ENCODE measurements at regions not wholly inside any gene's neighbourhood (a gene's known extent, or its start where the extent isn't known, plus 50 kb on each side); places are given as distances from the start of the nearest gene placed in this dataset.

- WGBS (ENCODE audit: extremely low coverage, insufficient coverage, low lambda C conversion rate), result no CpG with 5 or more reads among the region's 2 CpGs
- H3K27ac ChIP-seq (ENCODE audit: low read depth, low read length), result no peak overlapping the region
Observed at GRCh38 chr3:28867836-28868235, 413.0 kb upstream of the RBMS3 start.

GRCh38 chr3:28868897-28869296 is 412.0 kb upstream of the RBMS3 start:
- H3K4ac ChIP-seq (ENCODE audit: low read depth, low read length), result no peak overlapping the region
- H3K36me3 ChIP-seq (ENCODE audit: control insufficient read depth, insufficient read depth, low read length), result no peaks in the 10 kb centered on the region
- WGBS (ENCODE audit: extremely low coverage, insufficient coverage, low lambda C conversion rate), result 100% methylated on average over 1 of the region's 2 CpGs
- no peak overlapping the region for H3K23ac ChIP-seq (ENCODE audit: low read length)
- no peak overlapping the region for H3K4me3 ChIP-seq (ENCODE audit: low read length)
- no peak overlapping the region for H3K18ac ChIP-seq (ENCODE audit: low read length)
- no peak for DNase-seq
- H2BK15ac ChIP-seq (replicated peaks; ENCODE audit: low read depth), result no peak overlapping the region
- no peaks in the 10 kb centered on the region for H3K27me3 ChIP-seq (ENCODE audit: insufficient read depth, low read length, poor library complexity)
- H3K9ac ChIP-seq (ENCODE audit: low read length), result no peak overlapping the region
- H3K79me1 ChIP-seq (ENCODE audit: low read length), result no peaks in the 10 kb centered on the region
- no peak overlapping the region for H2BK120ac ChIP-seq (ENCODE audit: low read depth, low read length)
- no peak overlapping the region for H4K8ac ChIP-seq (ENCODE audit: low read depth, low read length)
- H3K4me2 ChIP-seq (ENCODE audit: low read length), result no peak overlapping the region
- H3K79me2 ChIP-seq (ENCODE audit: control insufficient read depth, insufficient read depth, low read length), result no peaks in the 10 kb centered on the region
- no peak overlapping the region for H3K56ac ChIP-seq (ENCODE audit: low read length)
- no peak overlapping the region for H3K27ac ChIP-seq (ENCODE audit: low read depth, low read length)
- no peak overlapping the region for H2BK5ac ChIP-seq (ENCODE audit: low read length)
- H3K4me1 ChIP-seq (ENCODE audit: control insufficient read depth, low read depth, low read length), result peaks cover 2% of the 10 kb centered on the region
- H4K5ac ChIP-seq (ENCODE audit: low read length), result no peak overlapping the region
- H2AK5ac ChIP-seq (ENCODE audit: low read length), result no peak overlapping the region

More at GRCh38 chr3:28867836-28868235, 413.0 kb upstream of the RBMS3 start:
- Histone ChIP-seq H2BK120ac (ENCODE audit: low read depth, low read length) (no peak overlapping the region), H3K4me3 (ENCODE audit: low read length) (no peak overlapping the region), H2BK5ac (ENCODE audit: low read length) (no peak overlapping the region), H3K18ac (ENCODE audit: low read length) (no peak overlapping the region), H3K79me2 (ENCODE audit: control insufficient read depth, insufficient read depth, low read length) (no peaks in the 10 kb centered on the region), H3K4ac (ENCODE audit: low read depth, low read length) (no peak overlapping the region), H3K9ac (ENCODE audit: low read length) (no peak overlapping the region), H3K56ac (ENCODE audit: low read length) (no peak overlapping the region), H3K79me1 (ENCODE audit: low read length) (no peaks in the 10 kb centered on the region), H3K4me2 (ENCODE audit: low read length) (no peak overlapping the region), H3K27me3 (ENCODE audit: insufficient read depth, low read length, poor library complexity) (no peaks in the 10 kb centered on the region), H3K23ac (ENCODE audit: low read length) (no peak overlapping the region), H2BK15ac (replicated peaks; ENCODE audit: low read depth) (no peak overlapping the region), H3K36me3 (ENCODE audit: control insufficient read depth, insufficient read depth, low read length) (no peaks in the 10 kb centered on the region), H2AK5ac (ENCODE audit: low read length) (no peak overlapping the region), H4K5ac (ENCODE audit: low read length) (no peak overlapping the region), H3K4me1 (ENCODE audit: control insufficient read depth, low read depth, low read length) (peaks cover 2% of the 10 kb centered on the region), H4K8ac (ENCODE audit: low read depth, low read length) (no peak overlapping the region)
- DNase-seq, result no peak

- no CpG with 5 or more reads among the region's 1 CpG for WGBS (ENCODE audit: extremely low coverage, insufficient coverage, low lambda C conversion rate)
- Histone ChIP-seq H2BK15ac (replicated peaks; ENCODE audit: low read depth) (no peak overlapping the region), H3K36me3 (ENCODE audit: control insufficient read depth, insufficient read depth, low read length) (no peaks in the 10 kb centered on the region), H2BK5ac (ENCODE audit: low read length) (no peak overlapping the region), H3K4me1 (ENCODE audit: control insufficient read depth, low read depth, low read length) (no peaks in the 10 kb centered on the region), H4K5ac (ENCODE audit: low read length) (no peak overlapping the region), H3K27me3 (ENCODE audit: insufficient read depth, low read length, poor library complexity) (no peaks in the 10 kb centered on the region), H4K8ac (ENCODE audit: low read depth, low read length) (no peak overlapping the region), H3K4ac (ENCODE audit: low read depth, low read length) (no peak overlapping the region), H3K27ac (ENCODE audit: low read depth, low read length) (no peak overlapping the region), H2AK5ac (ENCODE audit: low read length) (no peak overlapping the region), H3K79me1 (ENCODE audit: low read length) (no peaks in the 10 kb centered on the region), H3K18ac (ENCODE audit: low read length) (no peak overlapping the region), H3K9ac (ENCODE audit: low read length) (no peak overlapping the region), H2BK120ac (ENCODE audit: low read depth, low read length) (no peak overlapping the region), H3K23ac (ENCODE audit: low read length) (no peak overlapping the region), H3K4me2 (ENCODE audit: low read length) (no peak overlapping the region), H3K79me2 (ENCODE audit: control insufficient read depth, insufficient read depth, low read length) (no peaks in the 10 kb centered on the region), H3K56ac (ENCODE audit: low read length) (no peak overlapping the region), H3K4me3 (ENCODE audit: low read length) (no peak overlapping the region)
- no peak for DNase-seq
Observed at GRCh38 chr3:28877912-28878311, 403.0 kb upstream of the RBMS3 start.

- Histone ChIP-seq H2AK5ac (ENCODE audit: low read length) (no peak overlapping the region), H4K8ac (ENCODE audit: low read depth, low read length) (no peak overlapping the region), H3K23ac (ENCODE audit: low read length) (no peak overlapping the region), H3K79me2 (ENCODE audit: control insufficient read depth, insufficient read depth, low read length) (no peaks in the 10 kb centered on the region), H3K4me2 (ENCODE audit: low read length) (no peak overlapping the region), H3K36me3 (ENCODE audit: control insufficient read depth, insufficient read depth, low read length) (no peaks in the 10 kb centered on the region), H3K27ac (ENCODE audit: low read depth, low read length) (no peak overlapping the region), H2BK15ac (replicated peaks; ENCODE audit: low read depth) (no peak overlapping the region), H3K4me1 (ENCODE audit: control insufficient read depth, low read depth, low read length) (peaks cover 2% of the 10 kb centered on the region), H2BK120ac (ENCODE audit: low read depth, low read length) (no peak overlapping the region), H3K27me3 (ENCODE audit: insufficient read depth, low read length, poor library complexity) (no peaks in the 10 kb centered on the region), H3K56ac (ENCODE audit: low read length) (no peak overlapping the region), H3K18ac (ENCODE audit: low read length) (no peak overlapping the region), H2BK5ac (ENCODE audit: low read length) (no peak overlapping the region), H3K9ac (ENCODE audit: low read length) (no peak overlapping the region), H4K5ac (ENCODE audit: low read length) (no peak overlapping the region), H3K4ac (ENCODE audit: low read depth, low read length) (no peak overlapping the region), H3K79me1 (ENCODE audit: low read length) (no peaks in the 10 kb centered on the region), H3K4me3 (ENCODE audit: low read length) (no peak overlapping the region)
- no CpG with 5 or more reads among the region's 1 CpG for WGBS (ENCODE audit: extremely low coverage, insufficient coverage, low lambda C conversion rate)
- no peak for DNase-seq
Observed at GRCh38 chr3:28890373-28890772, 390.5 kb upstream of the RBMS3 start.

- Histone ChIP-seq H3K9ac (ENCODE audit: low read length) (no peak overlapping the region), H3K23ac (ENCODE audit: low read length) (no peak overlapping the region), H3K4me2 (ENCODE audit: low read length) (no peak overlapping the region), H3K56ac (ENCODE audit: low read length) (no peak overlapping the region), H3K18ac (ENCODE audit: low read length) (no peak overlapping the region), H3K79me2 (ENCODE audit: control insufficient read depth, insufficient read depth, low read length) (no peaks in the 10 kb centered on the region), H3K79me1 (ENCODE audit: low read length) (no peaks in the 10 kb centered on the region), H2BK15ac (replicated peaks; ENCODE audit: low read depth) (no peak overlapping the region), H3K36me3 (ENCODE audit: control insufficient read depth, insufficient read depth, low read length) (no peaks in the 10 kb centered on the region), H2BK120ac (ENCODE audit: low read depth, low read length) (no peak overlapping the region), H3K4me3 (ENCODE audit: low read length) (no peak overlapping the region), H3K27me3 (ENCODE audit: insufficient read depth, low read length, poor library complexity) (no peaks in the 10 kb centered on the region), H4K5ac (ENCODE audit: low read length) (no peak overlapping the region), H3K4me1 (ENCODE audit: control insufficient read depth, low read depth, low read length) (peaks cover 2% of the 10 kb centered on the region), H2BK5ac (ENCODE audit: low read length) (no peak overlapping the region), H3K4ac (ENCODE audit: low read depth, low read length) (no peak overlapping the region), H3K27ac (ENCODE audit: low read depth, low read length) (no peak overlapping the region), H2AK5ac (ENCODE audit: low read length) (no peak overlapping the region), H4K8ac (ENCODE audit: low read depth, low read length) (no peak overlapping the region)
- no CpG with 5 or more reads among the region's 4 CpGs for WGBS (ENCODE audit: extremely low coverage, insufficient coverage, low lambda C conversion rate)
- no peak for DNase-seq
Observed at GRCh38 chr3:28891485-28891884, 389.4 kb upstream of the RBMS3 start.

GRCh38 chr3:28900301-28900700 is 380.6 kb upstream of the RBMS3 start:
- H3K27me3 ChIP-seq (ENCODE audit: insufficient read depth, low read length, poor library complexity), result no peaks in the 10 kb centered on the region
- H3K18ac ChIP-seq (ENCODE audit: low read length), result no peak overlapping the region
- no peak overlapping the region for H3K4ac ChIP-seq (ENCODE audit: low read depth, low read length)
- H3K79me1 ChIP-seq (ENCODE audit: low read length), result no peaks in the 10 kb centered on the region
- H3K9ac ChIP-seq (ENCODE audit: low read length), result no peak overlapping the region
- 100% methylated on average over 1 of the region's 1 CpG for WGBS (ENCODE audit: extremely low coverage, insufficient coverage, low lambda C conversion rate)
- no peak overlapping the region for H2BK5ac ChIP-seq (ENCODE audit: low read length)
- no peak overlapping the region for H3K4me3 ChIP-seq (ENCODE audit: low read length)
- H2BK15ac ChIP-seq (replicated peaks; ENCODE audit: low read depth), result no peak overlapping the region
- H3K79me2 ChIP-seq (ENCODE audit: control insufficient read depth, insufficient read depth, low read length), result no peaks in the 10 kb centered on the region
- H3K27ac ChIP-seq (ENCODE audit: low read depth, low read length), result no peak overlapping the region
- H2AK5ac ChIP-seq (ENCODE audit: low read length), result no peak overlapping the region
- no peak overlapping the region for H3K23ac ChIP-seq (ENCODE audit: low read length)
- no peak for DNase-seq
- H4K5ac ChIP-seq (ENCODE audit: low read length), result no peak overlapping the region
- H2BK120ac ChIP-seq (ENCODE audit: low read depth, low read length), result no peak overlapping the region
- no peaks in the 10 kb centered on the region for H3K36me3 ChIP-seq (ENCODE audit: control insufficient read depth, insufficient read depth, low read length)
- no peak overlapping the region for H3K4me2 ChIP-seq (ENCODE audit: low read length)
- no peaks in the 10 kb centered on the region for H3K4me1 ChIP-seq (ENCODE audit: control insufficient read depth, low read depth, low read length)
- H4K8ac ChIP-seq (ENCODE audit: low read depth, low read length), result no peak overlapping the region
- H3K56ac ChIP-seq (ENCODE audit: low read length), result no peak overlapping the region

Measured in mesendoderm (in vitro differentiated cells).